Right atrium auricular region (tissue), 2 donors: ENCODE measurements at regions not wholly inside any gene's neighbourhood (a gene's known extent, or its start where the extent isn't known, plus 50 kb on each side); places are given as distances from the start of the nearest gene placed in this dataset.
"Not testable (repeated sequence)": the region's sequence is repeated elsewhere in the genome, so short reads cannot be mapped to it uniquely, and the experiment has no call there.

ENCODE experiments used
- DNase-seq: peaks from one replicate; pipeline ENCODE4 v3.0.0-alpha.2; 2019; ENCODE audit warnings: low spot score
- H3K27ac ChIP-seq, 2 donors: fragments of 200-600 bp; sonication (generic); 1 replicate in 1 of 2; 2 replicates in 1 of 2; pipeline ENCODE4 v1.5.1; 2016 to 2019
- H3K27me3 ChIP-seq, 2 donors: fragments of 200-600 bp; sonication (generic); one replicate each; pipeline versions ENCODE4 v1.5.1 to v1.6.0; 2017 to 2019
- H3K36me3 ChIP-seq: fragments of 200-600 bp; sonication (generic); one replicate; pipeline ENCODE4 v1.5.1; 2016
- H3K4me1 ChIP-seq, 2 donors: fragments of 200-600 bp; sonication (generic); one replicate each; pipeline versions ENCODE4 v1.5.1 to v1.6.0; 2017 to 2019
- H3K4me3 ChIP-seq, 2 donors: fragments of 200-600 bp; sonication (generic); 1 replicate in 1 of 2; 2 replicates in 1 of 2; pipeline ENCODE4 v1.5.1; 2017 to 2019; ENCODE audit warnings: mild to moderate bottlenecking in 1 of 2, moderate library complexity in 1 of 2
- H3K9me3 ChIP-seq, 2 donors: fragments of 200-600 bp; sonication (generic); one replicate each; pipeline ENCODE4 v1.5.1; 2019
- TF ChIP-seq, protein P1 (sequence below), 2 donors: fragments of 200-600 bp; sonication (generic); IDR thresholded peaks; one replicate each; pipeline ENCODE4 v1.5.1; 2019; ENCODE audit warnings: antibody characterized with exemption in 2 of 2

DNA sequence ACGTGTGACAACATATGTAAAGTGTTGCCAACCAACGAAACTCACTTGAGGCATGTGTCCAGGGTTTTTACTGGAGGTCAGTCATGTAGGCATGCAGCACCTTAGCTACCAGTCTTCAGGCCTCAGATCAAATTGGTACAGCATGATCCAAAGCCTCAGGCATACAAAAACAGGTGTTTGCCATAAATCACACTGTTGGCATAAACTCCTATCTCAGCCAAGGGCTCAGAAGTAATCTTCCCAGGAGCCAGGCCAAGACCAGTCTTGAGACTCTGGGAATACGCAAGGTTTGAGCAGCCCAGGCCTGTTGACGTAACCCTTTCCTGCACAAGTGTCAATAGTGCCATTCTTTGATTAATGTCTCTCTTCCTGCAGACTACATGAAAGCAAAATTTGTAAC, 163.5 kb downstream of the PRL start:
- Histone ChIP-seq H3K9me3 (peaks cover 0 to 5% of the 10 kb centered on the region in 2 donors), H3K4me1 (no peaks in the 10 kb centered on the region), H3K36me3 (no peaks in the 10 kb centered on the region), H3K27ac (no peak overlapping the region), H3K4me3 (no peak overlapping the region), H3K27me3 (no peaks in the 10 kb centered on the region)
- DNase-seq = no peak
- TF ChIP-seq, protein P1, sequence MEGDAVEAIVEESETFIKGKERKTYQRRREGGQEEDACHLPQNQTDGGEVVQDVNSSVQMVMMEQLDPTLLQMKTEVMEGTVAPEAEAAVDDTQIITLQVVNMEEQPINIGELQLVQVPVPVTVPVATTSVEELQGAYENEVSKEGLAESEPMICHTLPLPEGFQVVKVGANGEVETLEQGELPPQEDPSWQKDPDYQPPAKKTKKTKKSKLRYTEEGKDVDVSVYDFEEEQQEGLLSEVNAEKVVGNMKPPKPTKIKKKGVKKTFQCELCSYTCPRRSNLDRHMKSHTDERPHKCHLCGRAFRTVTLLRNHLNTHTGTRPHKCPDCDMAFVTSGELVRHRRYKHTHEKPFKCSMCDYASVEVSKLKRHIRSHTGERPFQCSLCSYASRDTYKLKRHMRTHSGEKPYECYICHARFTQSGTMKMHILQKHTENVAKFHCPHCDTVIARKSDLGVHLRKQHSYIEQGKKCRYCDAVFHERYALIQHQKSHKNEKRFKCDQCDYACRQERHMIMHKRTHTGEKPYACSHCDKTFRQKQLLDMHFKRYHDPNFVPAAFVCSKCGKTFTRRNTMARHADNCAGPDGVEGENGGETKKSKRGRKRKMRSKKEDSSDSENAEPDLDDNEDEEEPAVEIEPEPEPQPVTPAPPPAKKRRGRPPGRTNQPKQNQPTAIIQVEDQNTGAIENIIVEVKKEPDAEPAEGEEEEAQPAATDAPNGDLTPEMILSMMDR (IDR thresholded peaks at IDR 0.05) = no peak

DNA sequence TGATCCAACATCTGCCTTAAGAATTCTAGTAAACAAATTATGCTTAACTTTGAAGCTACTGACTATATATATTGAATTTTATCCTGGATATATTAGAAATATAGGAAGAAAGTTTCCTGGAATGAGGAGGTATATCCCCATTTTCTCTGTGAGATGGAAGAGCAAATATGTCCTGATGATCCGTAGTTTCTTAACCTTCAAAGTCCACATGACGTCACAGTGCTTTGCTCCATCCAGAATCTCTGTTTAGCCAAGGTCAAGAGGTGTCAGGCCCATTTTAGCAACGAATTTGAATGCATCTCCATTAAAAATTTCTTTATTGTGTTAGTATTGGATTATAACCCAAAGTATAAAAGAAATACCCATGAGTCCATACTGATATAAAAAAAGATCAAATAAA, 162.5 kb downstream of the PRL start:
- Histone ChIP-seq H3K27ac (no peak overlapping the region), H3K4me3 (no peak overlapping the region), H3K9me3 (peaks cover 0 to 5% of the 10 kb centered on the region in 2 donors), H3K27me3 (no peaks in the 10 kb centered on the region), H3K4me1 (no peaks in the 10 kb centered on the region), H3K36me3 (no peaks in the 10 kb centered on the region)
- DNase-seq = no peak
- TF ChIP-seq, protein P1 (IDR thresholded peaks at IDR 0.05) = no peak

DNA sequence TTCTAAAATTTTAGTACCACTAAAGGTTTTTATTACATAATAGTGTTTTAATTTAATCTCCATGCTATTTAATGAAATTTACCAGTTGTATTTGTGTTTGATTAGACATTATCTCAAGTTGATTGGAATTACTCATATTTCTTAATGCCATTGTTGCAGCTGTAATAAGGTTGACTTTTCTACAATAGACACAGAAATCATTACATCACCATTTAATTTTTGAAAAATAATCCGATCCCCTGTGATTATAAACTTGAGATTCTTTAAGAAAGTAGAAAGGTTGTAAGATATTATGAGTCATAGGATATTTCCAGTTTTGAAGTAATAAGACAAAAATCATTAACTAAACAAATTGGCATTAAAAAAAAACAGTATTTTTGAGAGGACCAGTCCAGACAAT, 161.4 kb downstream of the PRL start:
- Histone ChIP-seq H3K4me1 (peaks cover 0 to 2% of the 10 kb centered on the region in 2 donors), H3K27ac (no peak overlapping the region), H3K27me3 (no peaks in the 10 kb centered on the region), H3K9me3 (peaks cover 0 to 5% of the 10 kb centered on the region in 2 donors), H3K4me3 (no peak overlapping the region), H3K36me3 (no peaks in the 10 kb centered on the region)
- DNase-seq = no peak
- TF ChIP-seq, protein P1 (IDR thresholded peaks at IDR 0.05) = no peak

DNA sequence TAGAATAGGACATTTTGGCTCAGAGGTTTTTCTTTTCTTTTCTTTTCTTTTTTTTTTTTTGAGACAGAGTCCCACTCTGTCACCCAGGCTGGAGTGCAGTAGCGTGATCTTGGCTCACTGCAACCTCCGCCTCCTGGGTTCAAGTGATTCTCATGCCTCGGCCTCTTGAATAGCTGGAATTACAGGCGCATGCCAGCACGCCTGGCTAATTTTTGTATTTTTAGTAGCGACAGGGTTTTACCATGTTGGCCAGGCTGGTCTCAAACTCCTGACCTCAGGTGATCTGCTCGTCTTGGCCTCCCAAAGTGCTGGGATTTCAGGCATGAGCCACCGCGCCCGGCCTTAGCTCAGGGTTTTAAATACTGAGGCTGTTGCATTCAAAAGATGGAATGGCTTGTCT, 156.1 kb downstream of the PRL start:
- not testable (repeated sequence) for H3K4me3 ChIP-seq, H3K36me3 ChIP-seq, H3K27me3 ChIP-seq, H3K9me3 ChIP-seq, H3K27ac ChIP-seq, DNase-seq
- peaks cover 0 to 21% of the 10 kb centered on the region in 2 donors for H3K4me1 ChIP-seq

DNA sequence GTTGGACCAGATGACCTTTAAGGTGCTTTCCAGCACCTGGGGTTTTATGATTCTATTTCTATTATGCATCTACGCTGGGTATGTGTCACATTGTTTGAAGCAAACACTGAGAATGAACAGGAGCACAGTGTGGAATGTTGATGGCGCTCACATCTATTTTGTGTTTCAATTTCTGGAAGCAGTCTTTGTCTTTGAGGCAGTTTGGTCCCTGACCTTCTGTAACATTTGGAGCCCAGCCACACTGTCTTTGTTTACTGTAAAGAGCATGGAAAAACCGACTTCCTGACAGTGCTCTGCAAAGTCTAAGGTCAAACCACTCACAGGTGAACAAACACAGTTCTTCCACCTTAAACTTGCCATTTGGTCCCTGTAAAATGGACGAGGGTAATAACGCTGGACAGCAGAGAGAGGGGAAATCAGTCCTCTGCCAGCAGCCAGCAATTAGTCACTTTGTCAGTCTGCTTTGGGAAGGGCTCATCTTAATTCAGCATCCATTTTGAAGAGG, 155.5 kb downstream of the PRL start:
- Histone ChIP-seq H3K27me3 (no peaks in the 10 kb centered on the region), H3K27ac (no peak overlapping the region), H3K36me3 (no peaks in the 10 kb centered on the region), H3K9me3 (no peaks in the 10 kb centered on the region), H3K4me3 (no peak overlapping the region), H3K4me1 (peaks cover 0 to 24% of the 10 kb centered on the region in 2 donors)
- TF ChIP-seq, protein P1 (IDR thresholded peaks at IDR 0.05) = no peak
- no peak for DNase-seq

DNA sequence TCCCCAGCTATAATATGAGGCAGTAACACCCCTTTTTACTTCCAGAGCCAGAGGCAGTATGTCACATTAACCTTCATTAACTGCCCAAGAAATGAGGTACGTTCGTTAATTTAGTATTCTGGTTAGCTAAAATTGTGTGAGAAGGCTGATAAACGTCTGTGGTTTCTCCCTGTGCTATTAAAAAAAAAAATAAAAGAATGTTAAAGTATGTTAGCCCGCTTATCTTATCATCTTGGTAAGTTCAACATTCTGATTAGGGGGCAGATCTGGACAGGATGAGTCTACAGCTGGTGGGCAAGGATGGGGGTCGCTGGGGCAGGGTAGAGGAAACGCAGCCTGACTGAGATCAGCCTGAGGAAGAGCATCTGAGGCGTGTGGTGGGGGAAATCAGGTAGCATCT, 154.0 kb downstream of the PRL start:
- peaks cover 0 to 38% of the 10 kb centered on the region in 2 donors for H3K4me1 ChIP-seq

More for the DNA sequence above, 154.0 kb downstream of the PRL start:
- Histone ChIP-seq H3K27ac (no peak overlapping the region), H3K9me3 (no peaks in the 10 kb centered on the region), H3K36me3 (no peaks in the 10 kb centered on the region), H3K4me3 (no peak overlapping the region), H3K27me3 (no peaks in the 10 kb centered on the region)
- DNase-seq = no peak
- TF ChIP-seq, protein P1 (IDR thresholded peaks at IDR 0.05) = no peak
